AG04449 (cell line): ENCODE measurements at regions not wholly inside any gene's neighbourhood (a gene's known extent, or its start where the extent isn't known, plus 50 kb on each side); places are given as distances from the start of the nearest gene placed in this dataset.
A peak's percentile ranks its signal among the peaks of the same experiment; 100 is the strongest.

Experiments used
- CTCF ChIA-PET: fragments of 350-600 bp; formaldehyde crosslinking; extraction: SDS; loops from one replicate; lab custom pipeline; 2021; ENCODE audit warnings: antibody characterized with exemption; lab: Yijun Ruan, JAX
- POLR2A ChIA-PET: fragments of 400-600, 350-600 bp; formaldehyde crosslinking; extraction: SDS; loops from one replicate; lab custom pipeline; 2020; ENCODE audit warnings: antibody characterized with exemption, inconsistent platforms; lab: Yijun Ruan, JAX
- DNase-seq: peaks from one replicate; pipeline ENCODE4 v3.0.0-alpha.2; 2010; ENCODE audit warnings: low read depth, low spot score
- H3K4me3 ChIP-seq: 2 replicates; pipeline ENCODE4 v1.5.1; 2011; ENCODE audit warnings: low read depth, mild to moderate bottlenecking, control low read depth, low read length
- CTCF ChIP-seq: IDR thresholded peaks from one replicate; pipeline ENCODE4 v1.5.1; 2011; ENCODE audit warnings: mild to moderate bottlenecking, moderate library complexity, low read length, control low read depth, inconsistent platforms; ENCODE audit not compliant: insufficient read depth; ENCODE audit errors: missing control alignments

- no peak overlapping the region for H3K4me3 ChIP-seq
- POLR2A ChIA-PET: no interaction called here
- DNase-seq: no peak
- no peak for TF ChIP-seq CTCF
- CTCF ChIA-PET: interaction anchor here (4.4 kb wide), 1 partner anchor 12 kb away, joined by 29 read pairs; no protein-coding TSS in a partner anchor
Measured at GRCh38 chr22:27472975-27473374, 328.6 kb downstream of the MN1 start.

GRCh38 chr22:27473533-27473932, 328.0 kb downstream of the MN1 start:
- ChIA-PET CTCF (interaction anchor here (4.4 kb wide), 1 partner anchor 13 kb away, joined by 29 read pairs; no protein-coding TSS in a partner anchor), POLR2A (no interaction called here)
- no peak for DNase-seq
- H3K4me3 ChIP-seq: no peak overlapping the region
- TF ChIP-seq CTCF: no peak

DNA sequence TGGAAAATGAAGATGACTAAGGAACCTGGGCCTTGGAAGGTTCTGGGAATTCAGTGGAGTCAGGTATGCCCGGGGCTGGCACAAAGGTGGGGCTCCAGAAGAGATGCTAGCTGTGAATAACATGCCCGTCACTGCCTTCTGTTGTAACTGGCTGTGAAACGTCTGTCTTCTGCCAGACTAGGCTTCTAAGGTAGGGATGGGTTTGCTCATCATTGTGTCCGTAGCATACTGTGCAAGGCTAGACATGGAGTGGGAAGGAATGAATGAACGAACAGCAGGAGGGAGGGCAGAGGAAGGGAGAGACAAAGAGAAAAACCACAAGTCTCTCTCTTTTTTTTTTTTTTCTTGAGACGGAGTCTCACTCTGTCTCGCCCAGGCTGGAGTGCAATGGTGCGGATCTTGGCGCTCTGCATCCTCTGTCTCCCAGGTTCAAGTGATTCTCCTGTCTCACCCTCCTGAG, 327.4 kb downstream of the MN1 start:
- no peak for DNase-seq
- CTCF ChIA-PET: interaction anchor here (4.4 kb wide), 1 partner anchor 13 kb away, joined by 29 read pairs; no protein-coding TSS in a partner anchor

DNA sequence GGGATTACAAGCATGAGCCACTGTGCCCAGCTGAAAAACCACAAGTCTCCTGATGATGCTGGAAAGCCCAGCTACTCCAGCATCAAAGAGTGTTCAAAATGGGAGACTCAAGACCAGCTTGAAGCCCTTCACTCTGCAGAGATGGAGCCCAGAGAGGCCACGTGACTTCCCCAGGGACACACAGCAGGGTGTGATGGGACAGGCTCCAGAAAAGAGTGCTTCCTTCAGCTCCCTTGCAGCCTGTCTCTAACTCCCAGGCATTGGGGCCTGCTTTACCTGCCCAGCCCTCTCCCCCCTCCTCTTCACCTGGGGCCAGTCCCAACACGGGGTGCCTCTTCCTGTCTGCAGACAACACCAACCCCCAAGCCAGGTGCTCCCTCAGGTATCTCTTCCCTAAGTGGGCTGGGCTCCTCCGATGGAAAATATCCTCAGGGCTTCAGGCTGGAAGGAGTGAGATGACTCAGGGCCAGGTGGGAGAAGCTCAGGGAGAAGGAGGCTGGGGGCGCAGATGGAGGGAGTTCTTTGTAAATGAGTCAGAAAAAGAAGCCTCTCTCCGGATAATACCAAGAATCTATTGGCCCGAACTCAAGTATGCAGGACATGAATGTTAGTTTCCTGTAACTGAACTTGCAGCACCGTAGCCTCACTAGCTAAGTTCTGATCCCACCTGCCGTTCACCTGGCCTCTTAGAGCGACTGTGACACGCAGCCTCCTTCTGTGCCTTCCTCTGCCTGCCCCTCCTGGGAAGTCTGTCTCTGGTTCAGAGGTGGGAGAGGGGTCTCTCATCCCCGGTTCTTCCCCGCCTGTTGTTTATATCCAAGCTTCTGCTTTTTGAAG, 326.6 kb downstream of the MN1 start:
- peak; percentile 71 for DNase-seq
- TF ChIP-seq CTCF: no peak
- no peak overlapping the region; the same call in 1 of the 2 replicates for H3K4me3 ChIP-seq
- ChIA-PET CTCF (interaction anchor here (0.8 to 4.4 kb wide), 3 partner anchors 10 to 17 kb away, joined by 3 to 29 read pairs (median 5); no protein-coding TSS in a partner anchor), POLR2A (interaction anchor here (0.6 to 1.6 kb wide), 4 partner anchors 13 to 73 kb away, joined by 3 to 7 read pairs (median 6); no protein-coding TSS in a partner anchor)

More for the DNA sequence above, 327.4 kb downstream of the MN1 start:
- TF ChIP-seq CTCF: no peak
- POLR2A ChIA-PET: interaction anchor here (1.0 kb wide), 1 partner anchor 14 kb away, joined by 5 read pairs; no protein-coding TSS in a partner anchor
- no peak overlapping the region for H3K4me3 ChIP-seq

- POLR2A ChIA-PET: interaction anchor here (0.6 to 1.6 kb wide), 3 partner anchors 14 to 73 kb away, joined by 3 to 7 read pairs (median 6); no protein-coding TSS in a partner anchor
- H3K4me3 ChIP-seq: no peak overlapping the region
- CTCF ChIA-PET: interaction anchor here (0.8 to 1.6 kb wide), 2 partner anchors 10 to 18 kb away, joined by 3 to 5 read pairs; no protein-coding TSS in a partner anchor
- no peak for DNase-seq
- no peak for TF ChIP-seq CTCF
Measured at GRCh38 chr22:27475548-27475897, 326.0 kb downstream of the MN1 start.

DNA sequence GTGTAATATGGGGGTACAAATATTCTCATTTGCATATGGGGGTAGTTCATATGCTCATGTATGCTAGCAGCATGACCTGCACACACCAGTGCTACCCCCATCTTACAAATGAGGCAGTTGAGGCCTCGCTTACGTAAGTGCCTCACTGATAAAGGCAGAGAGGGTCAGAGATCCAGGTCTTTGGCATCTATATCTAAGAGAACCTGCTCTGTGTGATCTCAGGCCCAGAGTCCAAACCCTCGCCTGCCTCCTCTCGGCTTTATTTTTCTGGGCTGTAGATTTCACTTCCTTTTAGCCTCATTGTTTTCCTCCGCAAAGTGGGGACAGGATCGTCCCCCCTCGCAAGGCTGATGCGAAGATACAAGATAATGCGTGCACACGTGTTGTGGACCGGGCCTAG, 325.2 kb downstream of the MN1 start:
- DNase-seq: no peak
- ChIA-PET CTCF (interaction anchor here (1.6 kb wide), 1 partner anchor 9 kb away, joined by 5 read pairs; no protein-coding TSS in a partner anchor), POLR2A (no interaction called here)
- no peak overlapping the region for H3K4me3 ChIP-seq
- TF ChIP-seq CTCF: no peak
